G401 (cell line): ENCODE measurements at regions not wholly inside any gene's neighbourhood (a gene's known extent, or its start where the extent isn't known, plus 50 kb on each side); places are given as distances from the start of the nearest gene placed in this dataset.
"Not testable (repeated sequence)": the region's sequence is repeated elsewhere in the genome, so short reads cannot be mapped to it uniquely, and the experiment has no call there.

Source experiments
- DNase-seq: peaks from one replicate; pipeline ENCODE4 v3.0.0-alpha.2; 2015; ENCODE audit warnings: low spot score
- in situ Hi-C: cut with HindIII; loops from 2 replicates; pipeline ENCODE4 v1.10.0; 2016; ENCODE audit warnings: low sequenced_read_pairs, mixed read lengths

- no peak for DNase-seq
- in situ Hi-C loops: no loop called here
Observed at GRCh38 chr4:108427946-108428485, 192.4 kb upstream of the RPL34 start.

- in situ Hi-C loops: no loop called here
- no peak for DNase-seq
Observed at GRCh38 chr4:108426493-108426892, 193.9 kb upstream of the RPL34 start.

- no peak for DNase-seq
- in situ Hi-C loops: no loop called here
Observed at GRCh38 chr4:108425988-108426387, 194.4 kb upstream of the RPL34 start.

- DNase-seq: no peak
Observed at GRCh38 chr4:108417923-108418322, 202.5 kb upstream of the RPL34 start.

GRCh38 chr4:108416831-108417230, 203.5 kb upstream of the RPL34 start:
- DNase-seq: no peak
- in situ Hi-C loops: no loop called here

More at GRCh38 chr4:108417923-108418322, 202.5 kb upstream of the RPL34 start:
- in situ Hi-C loops: no loop called here

- in situ Hi-C loops: no loop called here
- DNase-seq: no peak
Observed at GRCh38 chr4:108415389-108415788, 205.0 kb upstream of the RPL34 start.

- no peak for DNase-seq
- in situ Hi-C loops: no loop called here
Observed at GRCh38 chr4:108411836-108412235, 208.5 kb upstream of the RPL34 start.

- in situ Hi-C loops, DNase-seq: not testable (repeated sequence)
Observed at GRCh38 chr4:108409691-108410090, 210.7 kb upstream of the RPL34 start.

GRCh38 chr4:108405586-108405985, 214.8 kb upstream of the RPL34 start:
- in situ Hi-C loops: no loop called here

GRCh38 chr4:108400309-108400708, 220.1 kb upstream of the RPL34 start:
- DNase-seq: no peak
- in situ Hi-C loops: no loop called here

More at GRCh38 chr4:108405586-108405985, 214.8 kb upstream of the RPL34 start:
- no peak for DNase-seq

- in situ Hi-C loops: no loop called here
- DNase-seq: no peak
Observed at GRCh38 chr4:108399610-108400265, 220.6 kb upstream of the RPL34 start.

GRCh38 chr4:108398836-108399235, 221.5 kb upstream of the RPL34 start:
- DNase-seq: no peak
- in situ Hi-C loops: no loop called here

GRCh38 chr4:108398316-108398715, 222.1 kb upstream of the RPL34 start:
- no peak for DNase-seq
- in situ Hi-C loops: no loop called here

- in situ Hi-C loops: no loop called here
- DNase-seq: no peak
Observed at GRCh38 chr4:108397850-108398249, 222.5 kb upstream of the RPL34 start.

- no peak for DNase-seq
- in situ Hi-C loops: no loop called here
Observed at GRCh38 chr4:108396900-108397497, 223.4 kb upstream of the RPL34 start.

GRCh38 chr4:108395786-108396185, 224.6 kb upstream of the RPL34 start:
- DNase-seq: no peak
- in situ Hi-C loops: no loop called here

GRCh38 chr4:108393890-108394472, 225.2 kb upstream of the LEF1 start:
- in situ Hi-C loops: no loop called here
- DNase-seq: no peak

- in situ Hi-C loops: no loop called here
- no peak for DNase-seq
Observed at GRCh38 chr4:108391701-108392455, 223.1 kb upstream of the LEF1 start.

- in situ Hi-C loops: no loop called here
- DNase-seq: no peak
Observed at GRCh38 chr4:108385076-108385475, 216.3 kb upstream of the LEF1 start.

- in situ Hi-C loops: no loop called here
- DNase-seq: no peak
Observed at GRCh38 chr4:108384544-108384943, 215.8 kb upstream of the LEF1 start.
